Activated CD4-positive, alpha-beta T cell treated with anti-CD3 and anti-CD28 coated beads, Interleukin-2, amount 50 U/mL, for 48 hours (primary cell): ENCODE measurements at regions not wholly inside any gene's neighbourhood (a gene's known extent, or its start where the extent isn't known, plus 50 kb on each side); places are given as distances from the start of the nearest gene placed in this dataset.

ENCODE experiments used
- DNase-seq, 2 experiments: peaks; one replicate each; pipeline ENCODE4 v3.0.0-alpha.2; 2020

GRCh38 chr21:14602382-14602958 is 56.4 kb upstream of the SAMSN1 start:
- DNase-seq = no peak

- no peak for DNase-seq
Measured at GRCh38 chr21:14600569-14601297, 54.6 kb upstream of the SAMSN1 start.

DNA sequence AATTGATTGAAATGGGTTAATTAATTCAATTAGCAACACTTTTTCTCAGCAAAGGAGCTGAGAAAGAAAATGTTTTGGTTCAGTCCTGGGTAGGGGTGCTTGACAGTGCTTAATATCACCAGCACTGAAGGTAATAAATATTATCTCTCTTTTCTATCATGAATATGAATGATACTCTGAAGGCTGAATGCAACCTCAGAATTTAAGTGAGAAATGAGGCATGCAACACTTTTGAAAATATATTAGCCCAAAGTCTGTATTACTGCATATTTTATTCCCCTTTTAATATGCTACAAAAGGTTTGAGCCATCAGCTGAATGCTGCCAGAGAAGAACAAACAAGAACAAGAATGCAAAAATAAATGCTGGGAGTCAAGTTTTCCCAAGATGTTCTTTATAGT is 52.0 kb upstream of the SAMSN1 start:
- no peak for DNase-seq
